ENCODE measurements at regions not wholly inside any gene's neighbourhood (a gene's known extent, or its start where the extent isn't known, plus 50 kb on each side); places are given as distances from the start of the nearest gene placed in this dataset.

GRCh38 chr6:76397966-76398365 lies 325.5 kb upstream of the IMPG1 start:
- Histone ChIP-seq H3K27me3 (ENCODE audit: insufficient read depth, low read length) (no peaks in the 10 kb centered on the region), H3K9ac (ENCODE audit: low read length) (no peak overlapping the region), H3K4me3 (replicated peaks in 1 of 2; ENCODE audit: low read depth in 1 of 2, low read length in 2 of 2) (no peak overlapping the region), H3K36me3 (ENCODE audit: control insufficient read depth in 1 of 2, insufficient read depth in 2 of 2, low read length in 2 of 2) (no peaks in the 10 kb centered on the region), H3K9me2 (ENCODE audit: insufficient read depth) (no peaks in the 10 kb centered on the region), H3K4me2 (ENCODE audit: low read length) (no peak overlapping the region), H3K79me2 (ENCODE audit: insufficient read depth, low read length) (no peaks in the 10 kb centered on the region), H4K20me1 (ENCODE audit: insufficient read depth) (no peaks in the 10 kb centered on the region), H2AFZ (ENCODE audit: low read depth, low read length, poor library complexity, severe bottlenecking) (no peak overlapping the region), H3K9me3 (ENCODE audit: control insufficient read depth in 1 of 2, insufficient read depth in 1 of 2, low read depth in 1 of 2, low read length in 2 of 2) (no peaks in the 10 kb centered on the region), H3K4me1 (ENCODE audit: control insufficient read depth in 1 of 2, insufficient read depth in 2 of 2, low read length in 2 of 2) (no peaks in the 10 kb centered on the region), H3K27ac (ENCODE audit: low read depth, low read length) (no peak overlapping the region)
- DNase-seq (ENCODE audit: low read depth, low spot score) = no peak
- CTCF ChIA-PET = no interaction called here
- no TSS peak for BruUV-seq (replicated peaks)
- RAD21 ChIA-PET (ENCODE audit: low non-redundant PET in 1 of 2, low total read pairs in 2 of 2, uncharacterized antibody in 2 of 2, unreplicated experiment in 2 of 2) = no interaction called here
- intact Hi-C loops (cut with micrococcal nuclease) = no loop called here
- POLR2A ChIA-PET = no interaction called here
- no peak for TF ChIP-seq EZH2 (IDR thresholded peaks at IDR 0.05)
- no peak for ATAC-seq

- Histone ChIP-seq H3K27me3 (ENCODE audit: insufficient read depth, low read length) (no peaks in the 10 kb centered on the region), H3K27ac (ENCODE audit: low read depth, low read length) (no peak overlapping the region), H2AFZ (ENCODE audit: low read depth, low read length, poor library complexity, severe bottlenecking) (no peak overlapping the region), H3K9me3 (ENCODE audit: control insufficient read depth in 1 of 2, insufficient read depth in 1 of 2, low read depth in 1 of 2, low read length in 2 of 2) (no peaks in the 10 kb centered on the region), H3K4me3 (replicated peaks in 1 of 2; ENCODE audit: low read depth in 1 of 2, low read length in 2 of 2) (no peak overlapping the region), H3K4me2 (ENCODE audit: low read length) (no peak overlapping the region), H3K4me1 (ENCODE audit: control insufficient read depth in 1 of 2, insufficient read depth in 2 of 2, low read length in 2 of 2) (no peaks in the 10 kb centered on the region), H4K20me1 (ENCODE audit: insufficient read depth) (no peaks in the 10 kb centered on the region), H3K79me2 (ENCODE audit: insufficient read depth, low read length) (no peaks in the 10 kb centered on the region), H3K36me3 (ENCODE audit: control insufficient read depth in 1 of 2, insufficient read depth in 2 of 2, low read length in 2 of 2) (no peaks in the 10 kb centered on the region), H3K9ac (ENCODE audit: low read length) (no peak overlapping the region), H3K9me2 (ENCODE audit: insufficient read depth) (no peaks in the 10 kb centered on the region)
- ATAC-seq = no peak
- RAD21 ChIA-PET (ENCODE audit: low non-redundant PET in 1 of 2, low total read pairs in 2 of 2, uncharacterized antibody in 2 of 2, unreplicated experiment in 2 of 2) = no interaction called here
- CTCF ChIA-PET = no interaction called here
- DNase-seq (ENCODE audit: low read depth, low spot score) = no peak
- no TSS peak for BruUV-seq (replicated peaks)
- POLR2A ChIA-PET = no interaction called here
- intact Hi-C loops (cut with micrococcal nuclease) = no loop called here
- TF ChIP-seq RAD21 (IDR thresholded peaks at IDR 0.05; ENCODE audit: low read depth) (no peak), CTCF (IDR thresholded peaks at IDR 0.05 in 2 of 3, conservative IDR thresholded peaks at IDR 0.05 in 1 of 3; ENCODE audit: borderline replicate concordance in 1 of 3, insufficient read depth in 1 of 3, low read depth in 2 of 3, low read length in 2 of 3) (no peak), EZH2phosphoT487 (IDR thresholded peaks at IDR 0.05; ENCODE audit: borderline replicate concordance) (no peak), POLR2A (IDR thresholded peaks at IDR 0.05; ENCODE audit: borderline replicate concordance, extremely low read depth, insufficient read depth, insufficient read length) (no peak), TCF7L2 (IDR thresholded peaks at IDR 0.05; ENCODE audit: borderline replicate concordance, extremely low read depth, insufficient read depth, insufficient read length) (no peak), EZH2 (IDR thresholded peaks at IDR 0.05) (no peak), ZFX (IDR thresholded peaks at IDR 0.05) (no peak), CBX3 (IDR thresholded peaks at IDR 0.05; ENCODE audit: low read depth) (no peak), SRF (IDR thresholded peaks at IDR 0.05; ENCODE audit: low read depth) (no peak), ELF1 (IDR thresholded peaks at IDR 0.05; ENCODE audit: borderline replicate concordance, low read depth) (no peak), FOSL1 (IDR thresholded peaks at IDR 0.05; ENCODE audit: low read depth) (no peak), JUND (IDR thresholded peaks at IDR 0.05) (no peak), ZNF274 (IDR thresholded peaks at IDR 0.05; ENCODE audit: low read depth, low read length) (no peak), CEBPB (IDR thresholded peaks at IDR 0.05; ENCODE audit: low read depth) (no peak), SIN3A (IDR thresholded peaks at IDR 0.05; ENCODE audit: low read depth) (no peak), POLR2AphosphoS5 (IDR thresholded peaks at IDR 0.05; ENCODE audit: low read depth, low read length) (no peak), SP1 (IDR thresholded peaks at IDR 0.05; ENCODE audit: low read depth) (no peak)
- TF ChIP-seq, protein P1, sequence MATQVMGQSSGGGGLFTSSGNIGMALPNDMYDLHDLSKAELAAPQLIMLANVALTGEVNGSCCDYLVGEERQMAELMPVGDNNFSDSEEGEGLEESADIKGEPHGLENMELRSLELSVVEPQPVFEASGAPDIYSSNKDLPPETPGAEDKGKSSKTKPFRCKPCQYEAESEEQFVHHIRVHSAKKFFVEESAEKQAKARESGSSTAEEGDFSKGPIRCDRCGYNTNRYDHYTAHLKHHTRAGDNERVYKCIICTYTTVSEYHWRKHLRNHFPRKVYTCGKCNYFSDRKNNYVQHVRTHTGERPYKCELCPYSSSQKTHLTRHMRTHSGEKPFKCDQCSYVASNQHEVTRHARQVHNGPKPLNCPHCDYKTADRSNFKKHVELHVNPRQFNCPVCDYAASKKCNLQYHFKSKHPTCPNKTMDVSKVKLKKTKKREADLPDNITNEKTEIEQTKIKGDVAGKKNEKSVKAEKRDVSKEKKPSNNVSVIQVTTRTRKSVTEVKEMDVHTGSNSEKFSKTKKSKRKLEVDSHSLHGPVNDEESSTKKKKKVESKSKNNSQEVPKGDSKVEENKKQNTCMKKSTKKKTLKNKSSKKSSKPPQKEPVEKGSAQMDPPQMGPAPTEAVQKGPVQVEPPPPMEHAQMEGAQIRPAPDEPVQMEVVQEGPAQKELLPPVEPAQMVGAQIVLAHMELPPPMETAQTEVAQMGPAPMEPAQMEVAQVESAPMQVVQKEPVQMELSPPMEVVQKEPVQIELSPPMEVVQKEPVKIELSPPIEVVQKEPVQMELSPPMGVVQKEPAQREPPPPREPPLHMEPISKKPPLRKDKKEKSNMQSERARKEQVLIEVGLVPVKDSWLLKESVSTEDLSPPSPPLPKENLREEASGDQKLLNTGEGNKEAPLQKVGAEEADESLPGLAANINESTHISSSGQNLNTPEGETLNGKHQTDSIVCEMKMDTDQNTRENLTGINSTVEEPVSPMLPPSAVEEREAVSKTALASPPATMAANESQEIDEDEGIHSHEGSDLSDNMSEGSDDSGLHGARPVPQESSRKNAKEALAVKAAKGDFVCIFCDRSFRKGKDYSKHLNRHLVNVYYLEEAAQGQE (IDR thresholded peaks at IDR 0.05; ENCODE audit: low read depth) = no peak
These were observed 309.7 kb upstream of the IMPG1 start for GRCh38 chr6:76382201-76382600.
